IPS DF 4.7 (cell line): ENCODE measurements at regions not wholly inside any gene's neighbourhood (a gene's known extent, or its start where the extent isn't known, plus 50 kb on each side); places are given as distances from the start of the nearest gene placed in this dataset.
"Not testable (repeated sequence)": the region's sequence is repeated elsewhere in the genome, so short reads cannot be mapped to it uniquely, and the experiment has no call there.

ENCODE experiments used
- DNase-seq: peaks from one replicate; pipeline ENCODE4 v3.0.0-alpha.2; 2013; ENCODE audit warnings: low spot score; ENCODE audit errors: extremely low read depth

- peak; percentile 44 for DNase-seq
These were observed 219.6 kb downstream of the RND3 start for GRCh38 chr2:150267651-150268415.

GRCh38 chr2:150266931-150267330 lies 220.5 kb downstream of the RND3 start:
- DNase-seq, result no peak

- DNase-seq, result no peak
These were observed 223.0 kb downstream of the RND3 start for GRCh38 chr2:150264442-150264841.

GRCh38 chr2:150261691-150262090 lies 225.8 kb downstream of the RND3 start:
- DNase-seq, result no peak

- no peak for DNase-seq
These were observed 226.8 kb downstream of the RND3 start for GRCh38 chr2:150260636-150261035.

GRCh38 chr2:150259746-150260145 lies 227.7 kb downstream of the RND3 start:
- DNase-seq, result no peak

- no peak for DNase-seq
These were observed 228.6 kb downstream of the RND3 start for GRCh38 chr2:150258781-150259307.

- DNase-seq, result no peak
These were observed 230.7 kb downstream of the RND3 start for GRCh38 chr2:150256736-150257135.

- no peak for DNase-seq
These were observed 231.9 kb downstream of the RND3 start for GRCh38 chr2:150255528-150255927.

GRCh38 chr2:150249735-150250134 lies 237.7 kb downstream of the RND3 start:
- DNase-seq, result not testable (repeated sequence)

- DNase-seq, result no peak
These were observed 240.0 kb downstream of the RND3 start for GRCh38 chr2:150247481-150247880.

GRCh38 chr2:150234787-150235446 lies 252.6 kb downstream of the RND3 start:
- no peak for DNase-seq

GRCh38 chr2:150232871-150233270 lies 254.6 kb downstream of the RND3 start:
- no peak for DNase-seq

GRCh38 chr2:150232321-150232720 lies 255.1 kb downstream of the RND3 start:
- DNase-seq, result no peak

GRCh38 chr2:150230616-150231015 lies 256.9 kb downstream of the RND3 start:
- no peak for DNase-seq

- no peak for DNase-seq
These were observed 257.5 kb downstream of the RND3 start for GRCh38 chr2:150230004-150230403.

- no peak for DNase-seq
These were observed 258.5 kb downstream of the RND3 start for GRCh38 chr2:150228936-150229335.

GRCh38 chr2:150225030-150225429 lies 262.4 kb downstream of the RND3 start:
- DNase-seq, result no peak

- DNase-seq, result no peak
These were observed 263.1 kb downstream of the RND3 start for GRCh38 chr2:150224321-150224720.

- DNase-seq, result no peak
These were observed 264.5 kb downstream of the RND3 start for GRCh38 chr2:150222942-150223341.

GRCh38 chr2:150222379-150222778 lies 265.1 kb downstream of the RND3 start:
- DNase-seq, result no peak

GRCh38 chr2:150219861-150220260 lies 267.6 kb downstream of the RND3 start:
- no peak for DNase-seq

- no peak for DNase-seq
These were observed 272.4 kb downstream of the RND3 start for GRCh38 chr2:150215041-150215440.
